ENCODE measurements at regions not wholly inside any gene's neighbourhood (a gene's known extent, or its start where the extent isn't known, plus 50 kb on each side); places are given as distances from the start of the nearest gene placed in this dataset.
"Not testable (repeated sequence)": the region's sequence is repeated elsewhere in the genome, so short reads cannot be mapped to it uniquely, and the experiment has no call there.

GRCh38 chr2:89537862-89538261 is 846.4 kb downstream of the RPIA start:
- H3K9me3 ChIP-seq; H3K4me3 ChIP-seq; DNase-seq (ENCODE audit: low spot score); ATAC-seq (ENCODE audit: insufficient number of reproducible peaks, low FRiP score, low read depth); H3K27ac ChIP-seq; H3K4me1 ChIP-seq (ENCODE audit: control insufficient read depth in 1 of 2, low read depth in 2 of 2); H3K36me3 ChIP-seq; H3K27me3 ChIP-seq (replicated peaks; ENCODE audit: insufficient read depth): not testable (repeated sequence)

DNA sequence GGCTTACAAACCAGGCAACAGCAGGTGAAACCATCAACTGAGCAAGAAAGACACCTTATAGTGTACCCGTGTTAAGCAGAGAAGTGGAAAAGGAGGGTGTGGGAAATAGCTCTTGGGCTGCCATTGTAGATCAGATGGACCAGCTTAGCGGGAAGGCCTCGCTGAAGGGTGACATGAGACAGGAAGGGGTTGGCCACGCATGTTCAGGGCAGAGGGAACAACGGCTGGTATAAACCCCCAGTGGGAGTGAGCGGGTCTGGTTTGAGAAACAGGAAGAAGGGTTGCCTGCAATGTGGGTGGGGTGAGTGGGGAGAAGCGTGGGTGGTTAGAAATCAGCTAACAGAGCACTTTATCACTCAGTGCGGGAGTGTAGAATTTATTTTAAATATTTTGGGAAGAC is 852.6 kb downstream of the RPIA start:
- not testable (repeated sequence) for H3K4me3 ChIP-seq; H3K4me1 ChIP-seq (ENCODE audit: control insufficient read depth in 1 of 2, low read depth in 2 of 2); H3K27ac ChIP-seq; H3K9me3 ChIP-seq; H3K27me3 ChIP-seq (replicated peaks; ENCODE audit: insufficient read depth); ATAC-seq (ENCODE audit: insufficient number of reproducible peaks, low FRiP score, low read depth); DNase-seq (ENCODE audit: low spot score); H3K36me3 ChIP-seq

DNA sequence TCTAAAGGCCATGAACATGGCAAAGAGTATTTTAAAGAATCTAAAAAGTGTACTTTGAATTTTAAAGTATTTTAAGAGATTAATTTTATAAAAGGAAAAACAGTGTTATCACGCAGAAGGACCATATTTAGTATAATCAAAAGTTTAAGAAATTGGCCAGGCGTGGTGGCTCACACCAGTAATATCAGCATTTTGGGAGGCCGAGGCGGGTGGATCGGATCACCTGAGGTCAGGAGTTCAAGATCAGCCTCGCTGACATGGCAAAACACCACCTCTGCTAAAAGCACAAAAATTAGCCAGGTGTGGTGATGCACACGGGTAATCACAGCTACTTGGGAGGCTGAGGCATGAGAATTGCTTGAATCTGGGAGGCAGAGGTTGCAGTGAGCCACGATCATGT is 887.7 kb downstream of the RPIA start:
- H3K36me3 ChIP-seq; H3K9me3 ChIP-seq; H3K4me3 ChIP-seq; DNase-seq (ENCODE audit: low spot score); ATAC-seq (ENCODE audit: insufficient number of reproducible peaks, low FRiP score, low read depth); H3K4me1 ChIP-seq (ENCODE audit: control insufficient read depth in 1 of 2, low read depth in 2 of 2); H3K27ac ChIP-seq; H3K27me3 ChIP-seq (replicated peaks; ENCODE audit: insufficient read depth): not testable (repeated sequence)

GRCh38 chr2:89582816-89583215 is 891.3 kb downstream of the RPIA start:
- H3K9me3 ChIP-seq; H3K27me3 ChIP-seq (replicated peaks; ENCODE audit: insufficient read depth); H3K4me3 ChIP-seq; DNase-seq (ENCODE audit: low spot score); H3K36me3 ChIP-seq; ATAC-seq (ENCODE audit: insufficient number of reproducible peaks, low FRiP score, low read depth); H3K4me1 ChIP-seq (ENCODE audit: control insufficient read depth in 1 of 2, low read depth in 2 of 2); H3K27ac ChIP-seq: not testable (repeated sequence)

DNA sequence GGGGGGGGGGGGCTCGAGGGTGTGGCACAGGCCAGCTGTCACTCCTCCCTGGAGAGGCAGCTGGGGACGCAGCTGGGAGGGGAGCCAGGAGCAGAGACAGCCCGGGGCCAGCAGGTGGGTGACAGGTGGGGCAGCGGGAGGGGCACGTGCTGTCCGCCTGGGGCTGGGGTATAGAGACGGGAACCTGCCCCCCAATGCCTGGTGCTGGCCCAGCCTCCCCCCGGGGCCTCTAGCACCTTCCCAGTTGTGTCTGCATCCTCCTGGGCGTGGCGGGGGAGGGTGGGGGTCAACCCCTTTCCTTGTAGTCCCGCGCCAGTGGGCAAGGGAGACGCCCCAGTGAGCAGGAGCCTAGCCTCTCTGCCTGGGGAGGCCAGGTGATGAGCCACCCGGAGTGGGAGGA is 892.6 kb downstream of the RPIA start:
- H3K36me3 ChIP-seq; H3K27ac ChIP-seq; DNase-seq (ENCODE audit: low spot score); ATAC-seq (ENCODE audit: insufficient number of reproducible peaks, low FRiP score, low read depth); H3K9me3 ChIP-seq; H3K27me3 ChIP-seq (replicated peaks; ENCODE audit: insufficient read depth); H3K4me3 ChIP-seq; H3K4me1 ChIP-seq (ENCODE audit: control insufficient read depth in 1 of 2, low read depth in 2 of 2): not testable (repeated sequence)

DNA sequence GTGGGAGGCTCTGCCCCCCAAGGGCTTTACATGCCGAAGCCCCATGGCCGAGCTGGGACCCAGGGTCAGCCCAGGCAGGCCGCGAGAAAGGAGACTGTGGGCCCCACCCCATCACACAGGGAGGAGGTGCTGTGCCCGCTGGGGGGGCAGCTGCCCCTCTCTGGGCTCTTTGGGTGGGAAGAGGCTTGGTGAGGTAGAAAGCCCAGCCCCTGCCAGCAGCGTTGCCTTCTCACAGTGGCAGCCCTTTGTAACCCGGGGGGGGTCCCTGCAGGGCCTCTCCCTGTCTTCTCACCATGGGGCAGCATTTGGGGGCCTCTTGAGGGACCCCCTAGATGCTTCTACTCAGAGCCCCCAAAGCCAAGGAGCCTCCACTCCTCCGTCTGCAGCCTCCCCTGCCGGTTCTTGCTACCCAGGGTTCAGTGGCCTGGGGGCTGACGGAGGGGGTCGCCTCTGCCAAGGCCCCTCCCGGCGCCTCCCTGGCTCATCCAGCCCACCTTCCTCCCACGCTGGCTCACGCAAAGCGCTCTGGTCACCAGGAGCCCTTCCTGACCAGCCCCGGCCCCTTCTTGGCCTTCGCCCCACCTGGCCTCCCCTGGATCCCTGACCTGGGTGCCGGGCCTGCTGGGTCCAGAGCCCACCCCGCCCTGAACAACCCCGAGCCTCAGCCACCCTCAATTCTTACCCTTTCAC is 893.5 kb downstream of the RPIA start:
- not testable (repeated sequence) for H3K36me3 ChIP-seq; DNase-seq (ENCODE audit: low spot score); H3K9me3 ChIP-seq; H3K4me1 ChIP-seq (ENCODE audit: control insufficient read depth in 1 of 2, low read depth in 2 of 2); H3K27ac ChIP-seq; ATAC-seq (ENCODE audit: insufficient number of reproducible peaks, low FRiP score, low read depth); H3K27me3 ChIP-seq (replicated peaks; ENCODE audit: insufficient read depth)
- peak overlapping the region; percentile 63 for H3K4me3 ChIP-seq

- not testable (repeated sequence) for H3K27ac ChIP-seq; H3K27me3 ChIP-seq (replicated peaks; ENCODE audit: insufficient read depth); ATAC-seq (ENCODE audit: insufficient number of reproducible peaks, low FRiP score, low read depth); H3K9me3 ChIP-seq; H3K4me1 ChIP-seq (ENCODE audit: control insufficient read depth in 1 of 2, low read depth in 2 of 2); DNase-seq (ENCODE audit: low spot score); H3K36me3 ChIP-seq
- H3K4me3 ChIP-seq = peak overlapping the region; percentile 63
These were observed 894.1 kb downstream of the RPIA start for GRCh38 chr2:89585558-89585920.

DNA sequence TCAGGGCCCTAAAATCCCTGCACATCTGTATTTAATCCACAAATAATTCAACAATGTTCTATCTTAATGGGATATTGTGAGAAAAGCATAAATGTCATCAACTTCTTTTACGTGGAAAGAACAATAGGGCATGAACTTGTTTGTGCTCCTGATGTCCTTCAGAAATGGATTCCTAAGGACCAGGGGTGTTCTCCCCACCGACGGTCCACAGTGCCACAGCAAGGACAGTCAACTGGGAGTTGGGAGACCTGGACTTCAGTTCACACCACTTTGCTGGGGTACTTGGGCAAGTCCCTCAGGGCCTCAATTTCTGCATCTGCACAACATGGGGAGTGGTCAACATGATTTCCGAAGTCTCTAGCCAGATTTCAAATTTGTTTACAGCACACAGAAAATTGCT is 908.4 kb downstream of the RPIA start:
- H3K9me3 ChIP-seq; H3K27ac ChIP-seq; H3K36me3 ChIP-seq; ATAC-seq (ENCODE audit: insufficient number of reproducible peaks, low FRiP score, low read depth); H3K4me3 ChIP-seq; DNase-seq (ENCODE audit: low spot score); H3K4me1 ChIP-seq (ENCODE audit: control insufficient read depth in 1 of 2, low read depth in 2 of 2); H3K27me3 ChIP-seq (replicated peaks; ENCODE audit: insufficient read depth): not testable (repeated sequence)

- H3K36me3 ChIP-seq; ATAC-seq (ENCODE audit: insufficient number of reproducible peaks, low FRiP score, low read depth); DNase-seq (ENCODE audit: low spot score); H3K4me3 ChIP-seq; H3K27ac ChIP-seq; H3K9me3 ChIP-seq; H3K4me1 ChIP-seq (ENCODE audit: control insufficient read depth in 1 of 2, low read depth in 2 of 2); H3K27me3 ChIP-seq (replicated peaks; ENCODE audit: insufficient read depth): not testable (repeated sequence)
These were observed 915.0 kb downstream of the RPIA start for GRCh38 chr2:89606514-89606913.

DNA sequence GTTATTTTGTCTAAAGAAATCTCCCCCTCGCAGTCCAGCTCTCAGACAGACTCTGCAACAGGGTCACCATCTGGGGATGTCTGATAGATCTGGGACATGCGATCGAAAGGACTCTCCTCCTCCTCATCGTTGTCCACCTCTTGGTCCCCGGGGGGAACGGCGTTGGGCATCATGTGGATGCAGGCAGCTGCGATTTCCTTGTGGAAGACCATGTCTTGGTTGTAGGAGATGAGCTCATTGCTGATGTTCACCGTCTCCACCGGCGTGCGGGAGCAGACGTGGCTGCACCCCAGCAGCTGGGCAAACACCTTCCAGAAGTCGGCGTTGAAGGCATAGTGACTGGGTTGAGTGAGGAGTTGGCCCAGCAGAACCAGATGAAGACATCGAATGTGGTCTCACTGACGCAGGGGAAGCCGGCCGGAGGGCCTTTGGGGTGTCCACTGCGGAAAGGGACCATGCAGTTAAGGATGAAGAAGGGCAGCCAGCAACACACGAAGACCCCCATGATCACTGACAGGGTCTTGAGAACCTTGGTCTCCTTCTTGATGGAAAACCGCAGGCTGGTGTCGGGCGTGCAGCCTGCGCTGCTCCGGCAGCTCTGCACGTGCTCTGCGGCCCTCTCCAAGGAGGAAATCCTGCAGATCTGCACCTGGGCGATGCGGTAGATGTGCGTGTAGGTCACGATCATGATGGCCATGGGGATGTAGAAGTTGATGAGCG is 918.9 kb downstream of the RPIA start:
- not testable (repeated sequence) for H3K36me3 ChIP-seq; H3K9me3 ChIP-seq; H3K27ac ChIP-seq; ATAC-seq (ENCODE audit: insufficient number of reproducible peaks, low FRiP score, low read depth); H3K4me1 ChIP-seq (ENCODE audit: control insufficient read depth in 1 of 2, low read depth in 2 of 2); DNase-seq (ENCODE audit: low spot score); H3K4me3 ChIP-seq; H3K27me3 ChIP-seq (replicated peaks; ENCODE audit: insufficient read depth)

GRCh38 chr2:89610927-89611515 is 919.5 kb downstream of the RPIA start:
- not testable (repeated sequence) for H3K4me1 ChIP-seq (ENCODE audit: control insufficient read depth in 1 of 2, low read depth in 2 of 2); H3K36me3 ChIP-seq; H3K27me3 ChIP-seq (replicated peaks; ENCODE audit: insufficient read depth); H3K4me3 ChIP-seq; H3K27ac ChIP-seq; DNase-seq (ENCODE audit: low spot score); H3K9me3 ChIP-seq; ATAC-seq (ENCODE audit: insufficient number of reproducible peaks, low FRiP score, low read depth)

- H3K4me1 ChIP-seq (ENCODE audit: control insufficient read depth in 1 of 2, low read depth in 2 of 2); H3K27me3 ChIP-seq (replicated peaks; ENCODE audit: insufficient read depth); H3K27ac ChIP-seq; H3K36me3 ChIP-seq; H3K4me3 ChIP-seq; ATAC-seq (ENCODE audit: insufficient number of reproducible peaks, low FRiP score, low read depth); DNase-seq (ENCODE audit: low spot score); H3K9me3 ChIP-seq: not testable (repeated sequence)
These were observed 920.2 kb downstream of the RPIA start for GRCh38 chr2:89611710-89612109.

Data from thoracic aorta (tissue), 2 donors.